Jurkat, Clone E6-1 (cell line): ENCODE measurements at regions not wholly inside any gene's neighbourhood (a gene's known extent, or its start where the extent isn't known, plus 50 kb on each side); places are given as distances from the start of the nearest gene placed in this dataset.

ENCODE experiments used
- DNase-seq: peaks from one replicate; pipeline ENCODE4 v3.0.0-alpha.2; 2011; ENCODE audit warnings: low read depth, low spot score
- H3K4me3 ChIP-seq: 2 replicates; pipeline ENCODE4 v1.5.1; 2011; ENCODE audit warnings: mild to moderate bottlenecking, low read length, control low read depth, moderate library complexity

GRCh38 chr5:4116834-4117233 is 521.2 kb downstream of the IRX1 start:
- H3K4me3 ChIP-seq, result no peak overlapping the region
- DNase-seq, result peak; percentile 81

- peak; percentile 66 for DNase-seq
- H3K4me3 ChIP-seq, result no peak overlapping the region
These were observed 528.8 kb downstream of the IRX1 start for GRCh38 chr5:4124221-4124970.

- no peak for DNase-seq
- no peak overlapping the region for H3K4me3 ChIP-seq
These were observed 533.4 kb downstream of the IRX1 start for GRCh38 chr5:4128994-4129393.

- H3K4me3 ChIP-seq, result no peak overlapping the region
- DNase-seq, result no peak
These were observed 533.9 kb downstream of the IRX1 start for GRCh38 chr5:4129523-4129922.

- H3K4me3 ChIP-seq, result no peak overlapping the region
- DNase-seq, result no peak
These were observed 535.2 kb downstream of the IRX1 start for GRCh38 chr5:4130819-4131218.

GRCh38 chr5:4137781-4138180 is 542.1 kb downstream of the IRX1 start:
- no peak for DNase-seq
- no peak overlapping the region for H3K4me3 ChIP-seq

- no peak overlapping the region for H3K4me3 ChIP-seq
- no peak for DNase-seq
These were observed 547.2 kb downstream of the IRX1 start for GRCh38 chr5:4142842-4143241.

- no peak for DNase-seq
These were observed 548.9 kb downstream of the IRX1 start for GRCh38 chr5:4144411-4145007.

GRCh38 chr5:4145511-4145910 is 549.9 kb downstream of the IRX1 start:
- H3K4me3 ChIP-seq, result no peak overlapping the region
- DNase-seq, result no peak

More at GRCh38 chr5:4144411-4145007, 548.9 kb downstream of the IRX1 start:
- H3K4me3 ChIP-seq, result no peak overlapping the region

GRCh38 chr5:4148009-4148408 is 552.4 kb downstream of the IRX1 start:
- no peak overlapping the region for H3K4me3 ChIP-seq
- no peak for DNase-seq

- no peak overlapping the region for H3K4me3 ChIP-seq
- no peak for DNase-seq
These were observed 554.4 kb downstream of the IRX1 start for GRCh38 chr5:4150067-4150466.

GRCh38 chr5:4156153-4156552 is 560.5 kb downstream of the IRX1 start:
- DNase-seq, result no peak
- no peak overlapping the region for H3K4me3 ChIP-seq

GRCh38 chr5:4156889-4157288 is 561.3 kb downstream of the IRX1 start:
- H3K4me3 ChIP-seq, result no peak overlapping the region
- DNase-seq, result no peak

GRCh38 chr5:4158750-4159447 is 563.3 kb downstream of the IRX1 start:
- H3K4me3 ChIP-seq, result no peak overlapping the region
- DNase-seq, result no peak

GRCh38 chr5:4159681-4160080 is 564.0 kb downstream of the IRX1 start:
- DNase-seq, result no peak
- no peak overlapping the region for H3K4me3 ChIP-seq

GRCh38 chr5:4164167-4164566 is 568.5 kb downstream of the IRX1 start:
- no peak overlapping the region for H3K4me3 ChIP-seq

GRCh38 chr5:4180703-4181102 is 585.1 kb downstream of the IRX1 start:
- no peak overlapping the region for H3K4me3 ChIP-seq
- DNase-seq, result no peak

More at GRCh38 chr5:4164167-4164566, 568.5 kb downstream of the IRX1 start:
- no peak for DNase-seq

GRCh38 chr5:4182144-4182543 is 586.5 kb downstream of the IRX1 start:
- no peak for DNase-seq
- H3K4me3 ChIP-seq, result no peak overlapping the region

GRCh38 chr5:4185127-4185526 is 589.5 kb downstream of the IRX1 start:
- H3K4me3 ChIP-seq, result no peak overlapping the region
- DNase-seq, result no peak

GRCh38 chr5:4188704-4189103 is 593.1 kb downstream of the IRX1 start:
- no peak for DNase-seq
- no peak overlapping the region for H3K4me3 ChIP-seq
